ENCODE measurements at regions not wholly inside any gene's neighbourhood (a gene's known extent, or its start where the extent isn't known, plus 50 kb on each side); places are given as distances from the start of the nearest gene placed in this dataset.

DNA sequence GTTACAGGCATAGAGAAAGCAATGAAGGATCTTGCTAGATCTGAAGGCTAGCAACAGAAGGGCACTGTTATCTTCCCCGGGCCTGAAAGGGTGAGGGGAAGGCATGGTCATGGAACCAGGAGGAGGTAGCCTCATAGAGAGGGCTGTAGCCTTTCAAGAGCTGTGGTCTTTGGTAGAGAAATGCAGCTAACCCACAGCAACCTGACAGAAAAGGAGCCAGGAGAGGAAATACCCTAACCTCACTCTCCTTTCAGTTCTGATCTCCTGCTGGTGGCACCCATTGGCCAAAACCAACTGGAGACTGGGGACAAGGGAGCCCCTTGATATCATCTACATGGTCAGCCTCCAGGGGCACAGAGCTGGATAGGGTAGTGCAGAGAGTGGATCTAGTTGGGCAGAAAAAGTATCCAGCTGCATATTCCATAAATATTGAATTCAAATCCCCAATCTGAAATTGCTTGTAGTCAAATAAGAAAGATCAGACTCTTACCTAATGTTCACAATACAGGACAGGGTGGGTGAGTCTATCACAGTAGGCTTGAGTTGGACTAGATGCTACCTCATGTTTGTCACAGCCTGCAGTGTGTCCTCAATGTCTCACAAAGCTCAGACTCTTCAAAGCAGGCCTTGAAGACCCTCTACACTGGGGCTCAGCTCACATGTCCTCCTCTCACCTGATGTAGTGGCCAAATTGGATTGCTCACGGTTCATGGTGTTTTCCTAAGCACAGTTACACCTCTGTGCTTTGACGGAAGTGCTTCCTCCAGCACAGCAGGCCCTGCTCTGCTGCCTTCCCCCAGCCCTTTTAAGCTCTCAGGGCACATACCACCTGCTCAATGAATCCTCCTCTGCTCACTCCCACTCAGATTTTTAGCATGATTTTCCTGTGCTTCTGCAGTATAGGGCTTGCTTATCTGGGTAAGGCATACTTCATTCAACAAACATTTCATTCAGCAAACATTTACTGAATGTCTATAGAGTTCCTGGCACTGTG, 74.1 kb upstream of the JUN start:
- Histone ChIP-seq H3K4me1 (no peaks in the 10 kb centered on the region), H3K27me3 (no peaks in the 10 kb centered on the region), H3K36me3 (no peaks in the 10 kb centered on the region), H3K9me3 (no peaks in the 10 kb centered on the region), H3K27ac (no peak overlapping the region), H3K4me3 (no peak overlapping the region)
- TF ChIP-seq, protein P1, sequence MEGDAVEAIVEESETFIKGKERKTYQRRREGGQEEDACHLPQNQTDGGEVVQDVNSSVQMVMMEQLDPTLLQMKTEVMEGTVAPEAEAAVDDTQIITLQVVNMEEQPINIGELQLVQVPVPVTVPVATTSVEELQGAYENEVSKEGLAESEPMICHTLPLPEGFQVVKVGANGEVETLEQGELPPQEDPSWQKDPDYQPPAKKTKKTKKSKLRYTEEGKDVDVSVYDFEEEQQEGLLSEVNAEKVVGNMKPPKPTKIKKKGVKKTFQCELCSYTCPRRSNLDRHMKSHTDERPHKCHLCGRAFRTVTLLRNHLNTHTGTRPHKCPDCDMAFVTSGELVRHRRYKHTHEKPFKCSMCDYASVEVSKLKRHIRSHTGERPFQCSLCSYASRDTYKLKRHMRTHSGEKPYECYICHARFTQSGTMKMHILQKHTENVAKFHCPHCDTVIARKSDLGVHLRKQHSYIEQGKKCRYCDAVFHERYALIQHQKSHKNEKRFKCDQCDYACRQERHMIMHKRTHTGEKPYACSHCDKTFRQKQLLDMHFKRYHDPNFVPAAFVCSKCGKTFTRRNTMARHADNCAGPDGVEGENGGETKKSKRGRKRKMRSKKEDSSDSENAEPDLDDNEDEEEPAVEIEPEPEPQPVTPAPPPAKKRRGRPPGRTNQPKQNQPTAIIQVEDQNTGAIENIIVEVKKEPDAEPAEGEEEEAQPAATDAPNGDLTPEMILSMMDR (IDR thresholded peaks at IDR 0.05): no peak
- TF ChIP-seq POLR2A (IDR thresholded peaks at IDR 0.05): no peak
- intact Hi-C loops (cut with DNase I; ENCODE audit: low total_unique reads): no loop called here
- no peak for DNase-seq

DNA sequence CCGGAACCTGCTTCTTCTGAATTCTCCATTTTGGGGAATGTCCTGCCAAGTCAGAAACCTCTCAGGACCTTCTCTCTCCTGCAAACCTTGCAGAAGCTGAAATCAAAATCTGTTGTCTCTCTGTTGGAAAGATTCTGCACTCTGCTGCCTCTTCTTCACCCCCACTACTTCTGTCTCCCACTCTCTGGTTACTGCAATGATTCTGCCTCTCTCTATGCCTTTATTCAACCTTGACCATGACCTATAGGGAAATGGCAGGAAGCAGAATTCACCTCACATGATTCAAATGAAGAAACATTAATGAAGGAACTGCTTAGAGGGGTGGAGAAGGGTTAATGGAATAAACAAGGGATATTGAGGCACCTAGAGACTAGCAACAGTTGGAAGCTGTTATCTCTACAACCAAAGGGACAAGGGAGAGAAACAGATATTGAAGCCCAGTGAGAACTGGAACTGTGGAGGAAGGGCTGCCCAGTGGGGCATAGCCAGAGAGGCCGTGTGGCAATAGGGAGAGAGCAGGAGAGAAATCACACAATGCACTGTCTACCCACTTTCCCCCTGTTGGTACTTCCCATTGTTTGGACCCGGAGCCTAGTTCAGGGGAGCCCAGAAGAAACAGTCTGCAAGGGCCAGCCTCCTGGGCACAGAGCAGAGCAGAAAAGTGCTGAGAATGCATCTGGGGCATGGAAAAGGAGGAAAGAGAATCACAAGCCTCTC, 76.1 kb upstream of the JUN start:
- no peaks in the 10 kb centered on the region for H3K4me1 ChIP-seq
- H3K27me3 ChIP-seq: no peaks in the 10 kb centered on the region
- no peak for DNase-seq
- no peaks in the 10 kb centered on the region for H3K36me3 ChIP-seq
- no peaks in the 10 kb centered on the region for H3K9me3 ChIP-seq
- no peak overlapping the region for H3K27ac ChIP-seq
- TF ChIP-seq, protein P1 (IDR thresholded peaks at IDR 0.05): no peak
- no peak for TF ChIP-seq POLR2A (IDR thresholded peaks at IDR 0.05)
- no peak overlapping the region for H3K4me3 ChIP-seq
- intact Hi-C loops (cut with DNase I; ENCODE audit: low total_unique reads): no loop called here

DNA sequence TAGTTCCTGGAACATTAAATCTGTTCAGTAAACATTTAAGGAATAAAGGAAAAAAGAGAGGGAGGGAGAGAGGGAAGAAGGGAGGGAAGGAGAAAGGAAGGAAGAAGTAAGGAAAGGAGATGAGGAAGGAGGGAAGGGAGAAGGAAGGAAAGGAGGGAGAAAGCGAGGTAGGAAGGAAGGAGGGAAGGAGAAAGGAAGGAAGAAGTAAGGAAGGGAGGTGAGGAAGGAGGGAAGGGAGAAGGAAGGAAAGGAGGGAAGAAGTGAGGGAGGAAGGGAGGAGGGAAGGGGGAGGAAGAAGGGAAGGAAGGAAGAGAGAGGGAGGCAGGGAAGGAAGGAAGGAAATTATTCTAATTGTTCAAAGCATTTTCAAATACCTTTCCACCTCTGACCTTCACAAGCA, 77.2 kb upstream of the JUN start:
- Histone ChIP-seq H3K27me3 (no peaks in the 10 kb centered on the region), H3K4me3 (no peak overlapping the region), H3K36me3 (no peaks in the 10 kb centered on the region), H3K4me1 (no peaks in the 10 kb centered on the region), H3K27ac (no peak overlapping the region), H3K9me3 (no peaks in the 10 kb centered on the region)
- TF ChIP-seq, protein P1 (IDR thresholded peaks at IDR 0.05): no peak
- TF ChIP-seq POLR2A (IDR thresholded peaks at IDR 0.05): no peak
- intact Hi-C loops (cut with DNase I; ENCODE audit: low total_unique reads): no loop called here
- no peak for DNase-seq

DNA sequence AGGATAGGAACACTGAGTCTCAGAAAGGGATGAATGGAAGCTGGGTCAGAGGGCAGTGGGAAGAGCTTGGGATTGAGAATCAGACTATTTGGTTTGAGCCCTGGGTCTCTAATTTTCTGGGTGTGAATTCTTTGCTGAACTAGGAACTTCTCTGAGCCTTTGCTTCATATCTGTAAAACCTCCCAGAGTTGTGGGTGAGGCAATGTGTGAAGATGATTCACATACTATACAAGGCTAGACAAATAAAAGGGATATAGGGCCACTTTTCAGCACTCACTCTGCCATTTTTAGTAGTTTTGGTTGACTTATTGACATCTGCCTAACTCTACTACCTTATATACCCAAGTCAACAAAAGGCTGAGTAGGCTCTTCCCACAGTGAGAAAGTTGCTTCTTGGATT, 77.7 kb upstream of the JUN start:
- H3K36me3 ChIP-seq: no peaks in the 10 kb centered on the region
- intact Hi-C loops (cut with DNase I; ENCODE audit: low total_unique reads): no loop called here
- H3K4me1 ChIP-seq: no peaks in the 10 kb centered on the region
- H3K4me3 ChIP-seq: no peak overlapping the region
- H3K9me3 ChIP-seq: no peaks in the 10 kb centered on the region
- no peak overlapping the region for H3K27ac ChIP-seq
- no peak for DNase-seq
- TF ChIP-seq, protein P1 (IDR thresholded peaks at IDR 0.05): no peak
- TF ChIP-seq POLR2A (IDR thresholded peaks at IDR 0.05): no peak
- H3K27me3 ChIP-seq: no peaks in the 10 kb centered on the region

Measured in uterus (tissue), 3 donors.